HTR-8/SVneo (cell line): ENCODE measurements at regions not wholly inside any gene's neighbourhood (a gene's known extent, or its start where the extent isn't known, plus 50 kb on each side); places are given as distances from the start of the nearest gene placed in this dataset.
"Not testable (repeated sequence)": the region's sequence is repeated elsewhere in the genome, so short reads cannot be mapped to it uniquely, and the experiment has no call there.

Experiments used
- DNase-seq: peaks from one replicate; pipeline ENCODE4 v3.0.0; 2011; ENCODE audit warnings: low spot score, mixed read lengths; ENCODE audit not compliant: insufficient read length
- FAIRE-seq: peaks from 2 replicates; lab custom pipeline; 2011; peaks lifted over from hg19 to GRCh38; lab: Jason Lieb, UNC

DNA sequence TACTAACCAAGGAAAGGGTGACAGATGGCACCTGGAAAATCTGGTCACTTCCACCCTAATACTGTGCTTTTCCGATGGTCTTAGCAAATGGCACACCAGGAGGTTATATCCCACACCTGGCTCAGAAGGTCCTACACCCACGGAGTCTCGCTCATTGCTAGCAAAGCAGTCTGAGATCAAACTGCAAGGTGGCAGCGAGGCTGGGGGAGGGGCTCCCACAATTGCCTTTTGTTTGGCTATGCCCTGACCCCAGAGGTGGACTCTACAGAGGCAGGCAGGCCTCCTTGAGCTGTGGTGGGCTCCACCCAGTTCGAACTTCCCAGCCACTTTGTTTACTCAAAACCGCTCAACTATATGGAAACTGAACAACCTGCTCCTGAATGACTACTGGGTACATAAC is 50.3 kb upstream of the UGT2B15 start:
- not testable (repeated sequence) for DNase-seq, FAIRE-seq

DNA sequence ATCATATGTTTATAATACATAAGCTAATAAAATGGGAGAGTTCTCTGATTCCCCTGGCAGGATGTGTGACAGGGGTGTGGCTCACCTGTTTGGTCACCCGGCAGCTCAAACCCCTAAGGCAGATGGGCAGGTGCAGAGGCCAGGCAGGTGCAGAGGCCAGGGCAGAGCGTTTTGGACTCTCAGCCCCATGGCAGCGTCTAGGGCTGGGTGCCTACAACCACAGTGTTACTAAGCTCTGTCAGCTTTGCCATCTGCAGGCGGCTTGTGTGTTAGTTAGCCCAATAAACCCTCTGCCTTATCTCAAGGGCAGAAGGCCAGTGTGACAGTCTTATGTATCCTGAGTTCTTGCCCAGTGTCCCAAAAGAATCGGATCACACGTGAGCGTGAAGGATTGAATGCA is 54.0 kb upstream of the UGT2B15 start:
- DNase-seq = no peak
- no peak for FAIRE-seq

DNA sequence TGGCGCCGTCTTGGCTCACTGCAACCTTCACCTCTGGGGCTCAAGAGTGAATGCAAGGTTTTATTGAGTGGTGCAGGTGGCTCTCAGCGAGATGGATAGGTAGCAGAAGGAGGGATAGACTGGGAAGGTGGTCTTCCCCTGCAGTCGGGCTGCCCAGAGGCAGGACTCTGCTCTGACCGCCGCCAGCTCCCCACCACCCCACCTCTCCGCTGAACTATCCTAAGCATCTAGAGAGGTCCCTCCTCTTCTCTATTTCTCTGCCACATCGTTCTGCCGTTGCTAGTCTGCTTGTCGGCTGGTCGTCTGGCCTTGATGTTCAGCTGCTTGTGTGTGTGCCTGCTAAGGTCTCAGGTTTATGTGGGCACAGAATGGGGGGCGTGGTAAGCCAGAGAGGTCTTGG is 54.5 kb upstream of the UGT2B15 start:
- no peak for FAIRE-seq
- DNase-seq = no peak

DNA sequence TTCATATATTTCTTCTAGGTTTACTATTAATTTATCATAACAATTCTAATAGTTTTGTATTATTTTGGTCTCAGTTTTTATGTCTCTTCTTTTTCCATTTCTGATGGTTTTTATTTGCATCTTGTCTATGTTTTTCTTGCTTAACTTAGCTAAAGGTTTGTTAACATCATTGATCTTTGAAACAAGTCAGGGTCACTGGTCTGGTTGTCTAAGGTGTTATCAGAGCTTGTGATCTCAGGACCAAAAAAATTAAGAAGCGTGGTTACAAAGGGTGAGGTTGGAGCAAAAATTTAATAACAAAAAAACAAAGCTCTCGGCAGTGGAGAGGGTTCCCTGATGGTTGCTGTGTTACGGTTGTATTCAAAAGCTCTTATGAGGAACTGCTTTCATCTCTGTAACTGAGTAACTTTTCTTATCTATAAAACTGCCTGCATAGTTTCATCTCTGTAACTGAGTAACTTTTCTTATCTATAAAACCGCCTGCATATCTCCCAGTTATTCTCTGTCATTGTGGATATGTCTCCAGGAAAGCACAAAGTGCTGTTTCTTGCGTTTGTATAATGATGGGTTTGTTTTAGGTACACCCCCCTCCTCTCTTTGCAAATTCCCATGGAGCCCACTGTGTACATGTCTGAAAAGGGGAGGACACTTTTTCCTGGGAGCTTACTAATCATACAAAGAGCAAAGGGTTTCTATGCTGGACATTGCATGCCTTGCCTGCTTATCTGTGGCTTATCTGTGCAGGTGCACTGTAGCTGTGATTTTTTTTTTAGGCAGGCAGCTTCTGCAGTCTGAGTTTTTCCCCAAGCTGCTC is 62.4 kb upstream of the UGT2B15 start:
- FAIRE-seq (no peak), DNase-seq (no peak)

DNA sequence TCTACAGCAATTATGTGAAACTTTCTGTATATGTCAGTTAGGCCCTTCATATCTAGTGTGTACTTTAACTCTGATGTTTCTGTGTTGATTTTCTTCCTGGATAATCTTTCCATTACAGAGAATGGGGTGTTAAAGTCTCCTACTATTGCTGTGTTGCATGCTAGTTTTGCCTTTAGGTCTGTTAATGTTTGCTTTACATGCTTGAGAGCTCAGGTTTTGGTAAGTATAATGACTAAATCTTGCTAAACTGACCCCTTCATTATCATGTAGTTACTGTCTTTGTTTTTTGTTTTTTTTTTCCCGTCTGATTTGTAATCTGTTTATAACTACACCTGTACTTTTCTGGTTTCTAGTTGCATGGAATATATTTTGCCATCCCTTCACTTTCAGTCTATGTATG is 63.6 kb upstream of the UGT2B15 start:
- FAIRE-seq = no peak
- DNase-seq = no peak

DNA sequence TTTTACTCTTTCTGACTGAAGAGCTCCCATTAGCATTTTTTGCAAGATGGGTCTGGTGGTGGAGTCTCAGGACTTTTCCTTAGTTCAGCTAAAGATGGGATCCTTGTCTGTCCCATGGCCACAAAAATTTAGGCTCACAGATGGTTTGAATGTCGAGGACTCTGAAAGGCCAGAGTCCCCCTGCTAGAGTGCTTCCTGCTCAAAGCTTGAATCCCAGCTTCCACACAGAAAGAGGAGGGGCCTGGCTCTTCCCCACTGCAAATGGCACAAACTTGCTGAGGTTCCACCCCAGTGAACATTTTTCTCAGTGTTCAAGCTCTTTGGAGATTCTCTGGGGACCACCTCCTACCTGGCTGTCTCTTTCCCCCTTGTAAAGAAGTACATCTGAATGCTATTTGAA is 64.7 kb upstream of the UGT2B15 start:
- no peak for FAIRE-seq

DNA sequence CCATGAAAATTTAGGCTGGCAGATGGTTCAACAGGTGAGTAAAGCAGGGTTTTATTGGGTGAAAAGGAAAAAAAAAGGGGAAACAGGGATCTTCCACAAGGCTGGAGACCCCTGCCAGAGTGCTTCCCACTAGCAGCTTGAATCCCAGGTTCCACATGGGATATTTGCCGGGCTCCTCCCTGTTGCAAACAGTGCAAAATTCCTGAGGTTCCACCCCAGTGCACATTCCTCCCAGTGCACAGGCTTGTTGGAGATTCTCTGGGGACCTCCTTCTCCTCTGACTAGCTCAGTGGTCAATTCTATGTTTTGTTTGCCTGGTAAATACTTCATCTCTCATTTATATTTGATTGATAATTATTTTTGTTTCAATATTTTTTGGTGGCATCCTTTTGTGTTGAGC is 66.4 kb upstream of the UGT2B15 start:
- no peak for DNase-seq
- FAIRE-seq = no peak

More for the DNA sequence above, 64.7 kb upstream of the UGT2B15 start:
- DNase-seq = no peak

DNA sequence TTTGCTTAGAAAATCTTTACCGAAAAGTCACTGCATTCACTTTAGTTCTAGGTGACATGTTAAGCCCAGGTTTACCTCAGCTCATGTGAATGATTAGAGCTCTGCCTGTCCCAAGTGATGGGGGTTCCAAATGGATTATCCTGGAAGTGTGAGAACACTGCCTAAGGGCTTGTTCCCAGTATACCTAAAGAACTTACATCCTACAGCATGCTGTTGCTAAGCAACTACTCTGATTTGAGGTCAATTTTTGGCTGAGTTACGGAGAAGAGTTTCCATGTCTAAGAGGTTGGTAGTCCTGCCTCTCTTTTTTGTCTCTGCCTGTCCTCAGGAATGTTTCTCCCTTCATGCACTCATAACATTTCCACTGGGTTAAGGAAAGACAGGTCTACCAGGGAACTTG is 67.6 kb upstream of the UGT2B15 start:
- FAIRE-seq = no peak

DNA sequence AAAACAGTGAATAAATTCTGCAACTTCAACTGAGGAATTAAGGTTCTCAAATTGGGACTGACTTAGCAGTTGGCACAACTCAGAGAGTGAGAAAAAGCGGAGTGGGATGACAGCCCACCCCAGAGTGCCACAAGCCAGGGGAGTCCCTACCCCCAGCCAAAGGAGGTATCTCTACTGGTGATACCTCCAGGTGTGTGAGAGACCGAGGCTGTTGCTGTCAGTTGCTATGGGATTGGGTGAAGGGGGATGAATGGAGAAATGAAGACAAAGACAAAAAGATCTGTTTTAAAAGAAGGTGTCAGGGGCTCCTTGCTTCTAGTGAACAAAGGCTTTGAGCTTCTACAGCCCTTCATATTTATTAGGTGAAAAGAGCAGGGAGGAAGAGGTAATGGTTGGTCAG is 71.4 kb upstream of the UGT2B10 start:
- FAIRE-seq = no peak
- DNase-seq = no peak

More for the DNA sequence above, 67.6 kb upstream of the UGT2B15 start:
- no peak for DNase-seq

DNA sequence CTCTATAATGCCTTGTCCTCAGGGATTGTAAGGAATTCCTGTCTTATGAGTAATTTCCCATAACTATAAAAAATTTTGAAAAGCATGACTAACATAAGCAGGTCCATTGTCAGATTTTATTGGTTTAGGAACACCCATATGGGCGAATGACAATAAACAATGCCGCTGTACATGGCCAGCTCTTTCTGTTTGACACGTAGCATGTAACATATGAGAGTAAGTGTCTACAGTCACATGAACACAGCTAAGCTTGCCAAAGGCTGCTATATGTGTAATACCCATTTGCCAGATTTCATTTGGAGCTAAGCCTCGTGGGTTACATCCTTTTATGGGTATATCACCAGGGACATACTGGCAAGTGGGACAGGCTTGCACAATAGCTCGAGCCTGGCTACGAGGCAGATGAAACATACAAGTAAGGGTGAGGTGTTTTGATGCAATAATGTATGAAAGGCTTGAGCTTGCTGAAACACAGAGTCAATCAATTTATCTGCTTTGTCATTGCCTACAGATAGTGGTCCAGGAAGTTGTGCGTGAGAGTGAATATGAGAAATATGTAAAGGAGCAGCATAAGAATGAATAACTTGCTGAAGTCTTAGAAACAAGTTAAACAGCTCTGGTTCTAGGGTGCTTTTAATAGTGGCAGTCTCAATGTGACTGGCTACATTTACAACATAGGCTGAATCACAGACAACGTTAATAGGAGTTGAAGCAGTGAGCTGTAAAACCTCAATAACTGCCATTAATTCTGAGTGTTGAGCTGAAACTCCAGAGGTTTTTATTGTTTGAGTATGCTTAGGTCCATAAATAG is 67.4 kb upstream of the UGT2B10 start:
- no peak for FAIRE-seq
- peak; percentile 1 for DNase-seq

DNA sequence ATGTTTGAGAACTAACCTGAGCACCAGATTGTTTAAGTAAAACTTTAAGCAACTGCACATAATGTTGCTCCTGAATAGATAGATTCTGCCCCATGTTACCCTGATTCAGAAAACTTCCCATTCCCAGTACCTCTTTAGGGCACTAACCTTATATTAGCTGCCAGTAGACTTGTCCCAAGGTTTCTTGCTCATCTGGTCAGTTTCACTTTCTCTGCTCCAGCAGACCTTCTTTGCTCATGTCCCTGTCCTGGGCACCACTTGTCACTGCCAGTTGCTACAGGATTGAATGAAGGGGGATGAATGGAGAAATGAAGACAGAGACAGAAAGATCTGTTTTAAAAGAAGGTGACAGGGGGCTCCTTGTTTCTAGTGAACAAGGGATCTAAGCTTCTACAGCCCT is 65.2 kb upstream of the UGT2B10 start:
- FAIRE-seq (no peak), DNase-seq (no peak)

DNA sequence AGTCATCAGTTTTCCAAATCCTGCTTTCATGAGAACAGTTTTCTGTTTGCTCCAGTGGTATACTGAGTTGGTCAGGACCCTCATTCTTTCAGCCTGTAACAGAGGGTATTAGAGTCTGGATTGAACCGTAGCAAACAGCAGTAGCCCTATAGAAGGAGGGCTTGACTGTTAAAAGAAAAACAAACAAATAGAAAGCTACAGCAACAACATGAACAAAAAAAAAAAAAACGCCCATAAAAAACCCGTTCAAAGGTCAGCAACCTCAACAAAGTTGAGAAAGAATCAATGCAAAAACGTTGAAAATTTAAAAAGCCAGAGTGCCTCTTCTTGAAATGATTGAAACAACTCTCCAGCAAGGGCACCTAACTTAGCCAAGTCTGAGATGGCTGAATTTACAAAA is 64.7 kb upstream of the UGT2B10 start:
- FAIRE-seq = no peak

DNA sequence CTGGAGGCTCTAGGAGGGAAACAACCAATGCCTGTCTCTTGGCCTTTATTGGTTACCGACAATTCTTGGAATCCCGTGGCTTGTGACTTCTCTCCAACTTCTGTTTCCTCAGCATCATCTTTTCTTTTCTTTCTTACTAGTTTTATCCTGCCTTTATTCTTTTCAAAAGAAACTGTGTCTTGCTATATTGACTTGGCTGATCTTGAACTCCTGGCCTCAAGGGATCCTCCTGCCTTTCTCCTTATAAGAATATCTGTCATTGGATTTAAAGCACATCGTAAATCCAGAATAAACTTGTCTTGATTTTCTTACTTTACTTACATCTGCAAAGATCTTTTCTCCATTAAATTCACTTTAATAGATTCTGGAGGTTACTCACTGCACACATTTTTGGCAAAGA is 49.9 kb upstream of the UGT2B10 start:
- DNase-seq (no peak), FAIRE-seq (no peak)

More for the DNA sequence above, 64.7 kb upstream of the UGT2B10 start:
- DNase-seq = no peak
